ENCODE measurements at regions not wholly inside any gene's neighbourhood (a gene's known extent, or its start where the extent isn't known, plus 50 kb on each side); places are given as distances from the start of the nearest gene placed in this dataset.
A peak's percentile ranks its signal among the peaks of the same experiment; 100 is the strongest.

DNA sequence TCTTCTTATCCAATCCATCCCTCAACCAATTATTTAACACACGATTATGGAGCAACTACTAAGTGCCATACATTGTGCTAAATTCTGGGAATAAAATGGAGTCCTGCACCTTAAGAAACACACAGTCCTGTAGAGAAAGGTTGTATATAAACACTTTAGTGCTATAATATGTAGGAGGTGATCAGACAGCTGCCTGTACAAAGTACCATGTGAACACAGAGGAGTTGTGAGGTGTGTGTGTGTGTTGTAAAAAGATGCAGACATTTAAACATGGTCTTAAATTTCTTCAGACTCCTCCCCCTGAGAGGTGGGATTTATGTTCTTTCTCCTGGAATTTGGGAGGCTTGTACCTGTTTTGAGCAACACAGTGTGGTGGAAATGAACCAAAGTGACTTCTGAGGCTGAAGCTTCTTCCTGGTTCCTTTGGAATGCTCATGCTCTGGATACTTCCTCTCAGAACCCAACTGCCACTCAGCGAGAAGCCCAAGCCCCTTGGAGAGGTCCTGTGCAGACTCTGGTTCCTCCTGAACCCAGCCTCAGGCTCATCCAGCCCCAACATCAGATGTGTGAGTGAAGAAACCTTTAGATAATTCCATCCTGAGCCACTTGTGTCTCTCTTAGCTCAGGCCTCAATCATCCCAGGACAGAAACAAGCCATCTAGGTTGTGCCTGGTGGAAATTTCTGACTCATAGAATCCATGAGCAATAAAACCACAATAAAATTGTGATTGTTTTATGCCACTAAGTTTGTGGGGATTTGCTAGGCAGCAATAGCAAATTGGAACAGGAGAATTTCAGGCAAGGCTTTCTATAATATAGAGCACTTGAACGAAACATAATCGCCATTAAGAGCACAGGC, 161.2 kb upstream of the FAM3C start:
- no peak overlapping the region for H3K27ac ChIP-seq (ENCODE audit: low read length)
- Mint-ChIP-seq H3K4me1 (no peaks in the 10 kb centered on the region), H3K9me3 (no peaks in the 10 kb centered on the region), H3K36me3 (no peaks in the 10 kb centered on the region), H3K4me3 (no peak overlapping the region), H3K27me3 (peaks cover 2 to 4% of the 10 kb centered on the region in 2 donors), H3K27ac (no peak overlapping the region)
- DNase-seq: no peak
- ChIA-PET CTCF (interaction anchor here (0.6 to 1.4 kb wide), 3 partner anchors 8 to 175 kb away, joined by 3 to 6 read pairs (median 3); no protein-coding TSS in a partner anchor), POLR2A (no interaction called here)
- ATAC-seq (replicated peaks in 1 of 4): no peak
- no peaks in the 10 kb centered on the region for H3K9me3 ChIP-seq
- no peaks in the 10 kb centered on the region for H3K36me3 ChIP-seq (ENCODE audit: control insufficient read depth in 2 of 2, extremely low read depth in 1 of 2, insufficient read depth in 1 of 2, low read length in 1 of 2)
- no peak overlapping the region for H3K4me3 ChIP-seq (ENCODE audit: control insufficient read depth in 1 of 2, extremely low read depth in 1 of 2, low read length in 1 of 2)
- H3K4me1 ChIP-seq (ENCODE audit: control insufficient read depth in 1 of 2, extremely low read depth in 1 of 2, insufficient read depth in 2 of 2, low read length in 2 of 2): no peaks in the 10 kb centered on the region
- H3K27me3 ChIP-seq (replicated peaks in 1 of 2; ENCODE audit: control insufficient read depth in 2 of 2, extremely low read depth in 1 of 2, insufficient read depth in 2 of 2, low read length in 1 of 2): no peaks in the 10 kb centered on the region
- no CpG with 5 or more reads among the region's 4 CpGs for WGBS (ENCODE audit: insufficient coverage)

DNA sequence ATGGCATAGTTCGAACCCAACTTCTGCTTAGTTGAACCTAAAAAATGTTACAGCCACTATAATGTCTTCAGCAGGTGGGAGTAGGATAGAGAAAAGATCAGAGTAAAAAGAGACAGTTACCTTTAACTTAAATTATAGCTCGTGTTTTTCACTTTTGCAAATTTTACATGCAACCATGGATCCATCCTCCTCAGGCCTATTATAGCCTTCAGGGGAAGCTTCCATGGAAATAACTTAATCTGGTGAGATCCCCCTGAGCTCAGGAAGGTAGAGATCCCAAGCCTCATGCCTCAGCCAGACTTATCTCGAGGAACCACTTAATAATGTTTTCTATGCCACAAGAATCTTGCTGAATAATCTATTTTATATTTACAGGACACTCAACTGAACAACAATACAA, 159.4 kb upstream of the FAM3C start:
- Histone ChIP-seq H3K4me1 (ENCODE audit: control insufficient read depth in 1 of 2, extremely low read depth in 1 of 2, insufficient read depth in 2 of 2, low read length in 2 of 2) (no peaks in the 10 kb centered on the region), H3K36me3 (ENCODE audit: control insufficient read depth in 2 of 2, extremely low read depth in 1 of 2, insufficient read depth in 1 of 2, low read length in 1 of 2) (no peaks in the 10 kb centered on the region), H3K4me3 (ENCODE audit: control insufficient read depth in 1 of 2, extremely low read depth in 1 of 2, low read length in 1 of 2) (no peak overlapping the region), H3K27me3 (replicated peaks in 1 of 2; ENCODE audit: control insufficient read depth in 2 of 2, extremely low read depth in 1 of 2, insufficient read depth in 2 of 2, low read length in 1 of 2) (no peaks in the 10 kb centered on the region), H3K27ac (ENCODE audit: low read length) (no peak overlapping the region), H3K9me3 (no peaks in the 10 kb centered on the region)
- Mint-ChIP-seq H3K9me3 (no peaks in the 10 kb centered on the region), H3K4me3 (no peak overlapping the region), H3K4me1 (no peaks in the 10 kb centered on the region), H3K36me3 (no peaks in the 10 kb centered on the region), H3K27me3 (peaks cover 2 to 4% of the 10 kb centered on the region in 2 donors), H3K27ac (no peak overlapping the region)
- no peak for ATAC-seq (replicated peaks in 1 of 4)
- DNase-seq: no peak
- ChIA-PET POLR2A (no interaction called here), CTCF (interaction anchor here (0.6 to 1.8 kb wide), 4 partner anchors 8 to 224 kb away, joined by 3 to 5 read pairs (median 4); no protein-coding TSS in a partner anchor)
- 100% methylated on average over 1 of the region's 3 CpGs for WGBS (ENCODE audit: insufficient coverage)

DNA sequence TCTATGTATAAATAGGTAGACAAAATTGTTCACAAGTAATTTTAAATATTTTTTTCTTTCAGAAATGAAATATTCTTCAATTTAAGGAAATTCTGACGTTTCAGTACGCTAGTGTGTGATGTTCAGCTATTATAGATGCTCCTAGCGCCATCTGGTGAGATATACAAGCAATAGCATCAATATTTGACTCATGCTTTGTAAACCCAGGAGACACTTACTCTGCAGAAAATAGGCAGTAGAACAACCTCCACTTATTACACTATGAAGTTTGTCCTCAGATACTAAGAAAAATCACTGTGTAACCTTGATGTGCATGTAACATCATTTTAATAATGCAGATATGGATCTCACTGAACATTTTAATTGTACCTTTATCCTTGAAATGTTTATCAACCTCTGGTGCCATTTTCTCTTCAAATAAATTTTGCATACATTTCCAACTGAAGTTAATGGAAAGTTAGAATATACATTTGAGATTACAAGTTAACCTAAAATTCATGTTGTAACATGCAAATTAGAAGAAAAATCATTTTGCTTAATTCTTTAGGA, 151.5 kb upstream of the FAM3C start:
- POLR2A ChIA-PET: interaction anchor here in 1 of 2 donors (1.4 kb wide), 1 partner anchor 180 kb away, joined by 4 read pairs; no protein-coding TSS in a partner anchor
- peaks cover 0 to 19% (median 16%) of the 10 kb centered on the region in 3 donors for H3K4me1 Mint-ChIP-seq

DNA sequence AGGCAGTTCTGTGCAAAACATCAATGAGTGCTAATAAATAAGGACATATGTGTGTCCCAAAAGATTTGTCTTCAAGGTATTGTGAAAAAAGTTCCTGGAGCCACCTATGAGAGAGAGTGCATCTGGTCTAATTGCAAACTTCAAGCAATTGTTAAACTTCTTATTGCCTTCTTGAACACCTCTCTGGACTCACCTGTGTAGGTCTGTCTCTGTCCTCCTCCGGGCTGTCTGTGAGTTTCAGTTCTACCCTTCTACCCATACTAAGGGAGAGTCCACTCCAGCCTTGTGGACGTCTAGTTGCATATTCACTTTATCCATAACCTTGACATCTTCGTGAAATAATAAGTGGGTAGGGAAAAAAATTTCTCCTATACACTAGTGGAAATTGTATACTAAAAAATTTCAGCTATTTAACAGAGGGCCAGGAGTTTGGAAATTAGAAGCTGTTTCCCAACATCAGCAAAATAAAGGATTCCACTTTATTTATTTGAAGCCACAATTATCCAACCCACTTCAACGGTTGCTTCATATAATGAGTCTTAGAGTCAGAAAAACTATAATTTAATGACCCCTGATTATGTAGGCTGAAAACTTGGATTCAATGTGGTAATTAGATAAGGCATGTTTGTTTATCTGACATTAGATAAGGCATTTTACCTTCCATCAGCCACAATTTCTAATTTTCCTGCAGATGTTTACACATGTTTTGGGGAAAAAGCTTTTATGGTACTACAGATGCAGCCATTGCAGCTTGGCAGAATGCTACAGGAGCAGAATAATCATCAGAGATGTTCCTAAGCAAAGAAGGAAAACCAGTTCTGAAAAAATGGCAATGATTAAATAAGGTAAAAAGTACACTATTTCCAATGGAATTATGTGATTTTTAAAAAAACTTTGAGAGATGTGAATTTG, 150.8 kb upstream of the FAM3C start:
- no peak for DNase-seq
- no peaks in the 10 kb centered on the region for H3K27me3 ChIP-seq (replicated peaks in 1 of 2; ENCODE audit: control insufficient read depth in 2 of 2, extremely low read depth in 1 of 2, insufficient read depth in 2 of 2, low read length in 1 of 2)
- Mint-ChIP-seq H3K4me3 (no peak overlapping the region), H3K27me3 (peaks cover 0 to 3% of the 10 kb centered on the region in 2 donors), H3K27ac (no peak overlapping the region), H3K4me1 (peaks cover 0 to 19% (median 16%) of the 10 kb centered on the region in 3 donors), H3K36me3 (no peaks in the 10 kb centered on the region), H3K9me3 (no peaks in the 10 kb centered on the region)
- ChIA-PET CTCF (interaction anchor here (0.8 to 3.8 kb wide), 15 partner anchors 9 to 194 kb away, joined by 3 to 78 read pairs (median 7); partner anchors contain the start of gene FAM3C (in 1 of the 2)), POLR2A (interaction anchor here in 1 of 2 donors (1.4 kb wide), 1 partner anchor 179 kb away, joined by 4 read pairs; no protein-coding TSS in a partner anchor)
- no peak overlapping the region for H3K27ac ChIP-seq (ENCODE audit: low read length)
- H3K4me3 ChIP-seq (ENCODE audit: control insufficient read depth in 1 of 2, extremely low read depth in 1 of 2, low read length in 1 of 2): no peak overlapping the region
- no CpG with 5 or more reads among the region's 4 CpGs for WGBS (ENCODE audit: insufficient coverage)
- no peaks in the 10 kb centered on the region for H3K9me3 ChIP-seq
- H3K36me3 ChIP-seq (ENCODE audit: control insufficient read depth in 2 of 2, extremely low read depth in 1 of 2, insufficient read depth in 1 of 2, low read length in 1 of 2): no peaks in the 10 kb centered on the region
- no peak for ATAC-seq (replicated peaks in 1 of 4)
- no peaks in the 10 kb centered on the region for H3K4me1 ChIP-seq (ENCODE audit: control insufficient read depth in 1 of 2, extremely low read depth in 1 of 2, insufficient read depth in 2 of 2, low read length in 2 of 2)

More for the DNA sequence above, 151.5 kb upstream of the FAM3C start:
- ATAC-seq (replicated peaks in 1 of 4) (peak; percentile 64 to 75 (median 70)), DNase-seq (peak in 2 of 35 experiments; percentile 19 to 74)
- Mint-ChIP-seq H3K27ac (no peak overlapping the region), H3K36me3 (no peaks in the 10 kb centered on the region), H3K4me3 (no peak overlapping the region), H3K9me3 (no peaks in the 10 kb centered on the region), H3K27me3 (peaks cover 0 to 3% of the 10 kb centered on the region in 2 donors)
- H3K4me3 ChIP-seq (ENCODE audit: control insufficient read depth in 1 of 2, extremely low read depth in 1 of 2, low read length in 1 of 2): no peak overlapping the region
- no peaks in the 10 kb centered on the region for H3K9me3 ChIP-seq
- no peaks in the 10 kb centered on the region for H3K27me3 ChIP-seq (replicated peaks in 1 of 2; ENCODE audit: control insufficient read depth in 2 of 2, extremely low read depth in 1 of 2, insufficient read depth in 2 of 2, low read length in 1 of 2)
- no peak overlapping the region for H3K27ac ChIP-seq (ENCODE audit: low read length)
- no peaks in the 10 kb centered on the region for H3K36me3 ChIP-seq (ENCODE audit: control insufficient read depth in 2 of 2, extremely low read depth in 1 of 2, insufficient read depth in 1 of 2, low read length in 1 of 2)
- CTCF ChIA-PET: interaction anchor here (0.8 to 3.8 kb wide), 20 partner anchors 8 to 201 kb away, joined by 3 to 78 read pairs (median 6); partner anchors contain the start of gene FAM3C (in 1 of the 2)
- no peaks in the 10 kb centered on the region for H3K4me1 ChIP-seq (ENCODE audit: control insufficient read depth in 1 of 2, extremely low read depth in 1 of 2, insufficient read depth in 2 of 2, low read length in 2 of 2)
- WGBS (ENCODE audit: insufficient coverage): no CpG with 5 or more reads among the region's 3 CpGs

DNA sequence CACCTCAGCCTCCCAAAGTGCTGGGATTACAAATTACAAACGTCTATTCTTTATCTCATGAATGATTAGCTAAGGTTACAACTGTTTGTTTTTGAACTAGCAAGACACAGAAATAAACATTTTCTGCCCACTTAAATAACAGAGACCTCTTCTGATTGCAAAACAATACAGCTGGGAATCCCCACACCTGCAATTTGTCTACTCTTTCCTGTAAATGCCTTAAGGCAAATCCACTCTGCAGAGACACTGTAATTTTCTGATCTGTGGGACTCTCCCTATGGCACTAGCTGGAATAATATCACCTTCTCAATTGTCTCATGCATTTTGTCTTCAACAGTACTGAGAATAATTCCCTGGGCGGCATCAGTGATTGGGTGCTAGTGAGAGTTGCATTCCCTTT, 149.3 kb upstream of the FAM3C start:
- H3K27ac Mint-ChIP-seq: peak overlapping the region in 1 of 2 donors; percentile 16
- H3K36me3 ChIP-seq (ENCODE audit: control insufficient read depth in 2 of 2, extremely low read depth in 1 of 2, insufficient read depth in 1 of 2, low read length in 1 of 2): no peaks in the 10 kb centered on the region
- WGBS (ENCODE audit: insufficient coverage): 80% methylated on average over 1 of the region's 2 CpGs
- no peak overlapping the region for H3K4me3 ChIP-seq (ENCODE audit: control insufficient read depth in 1 of 2, extremely low read depth in 1 of 2, low read length in 1 of 2)
- H3K27me3 Mint-ChIP-seq: peaks cover 0 to 3% of the 10 kb centered on the region in 2 donors
- no peak overlapping the region for H3K4me3 Mint-ChIP-seq
- H3K4me1 Mint-ChIP-seq: peaks cover 0 to 19% (median 16%) of the 10 kb centered on the region in 3 donors
- DNase-seq: no peak
- POLR2A ChIA-PET: no interaction called here
- H3K36me3 Mint-ChIP-seq: no peaks in the 10 kb centered on the region
- no peaks in the 10 kb centered on the region for H3K27me3 ChIP-seq (replicated peaks in 1 of 2; ENCODE audit: control insufficient read depth in 2 of 2, extremely low read depth in 1 of 2, insufficient read depth in 2 of 2, low read length in 1 of 2)
- ATAC-seq (replicated peaks in 1 of 4): no peak
- CTCF ChIA-PET: interaction anchor here (0.6 to 1.3 kb wide), 7 partner anchors 107 to 178 kb away, joined by 3 to 8 read pairs (median 4); no protein-coding TSS in a partner anchor
- H3K9me3 ChIP-seq: no peaks in the 10 kb centered on the region
- H3K27ac ChIP-seq (ENCODE audit: low read length): no peak overlapping the region
- no peaks in the 10 kb centered on the region for H3K4me1 ChIP-seq (ENCODE audit: control insufficient read depth in 1 of 2, extremely low read depth in 1 of 2, insufficient read depth in 2 of 2, low read length in 2 of 2)
- H3K9me3 Mint-ChIP-seq: no peaks in the 10 kb centered on the region

Measured in T-cell (primary cell).